Endothelial cell (in vitro differentiated cells): ENCODE measurements at regions not wholly inside any gene's neighbourhood (a gene's known extent, or its start where the extent isn't known, plus 50 kb on each side); places are given as distances from the start of the nearest gene placed in this dataset.

Experiments
- DNase-seq: peaks from one replicate; pipeline ENCODE4 v3.0.0; 2021; ENCODE audit warnings: low spot score
- H3K27ac Mint-ChIP-seq: one replicate; pipeline ENCODE4 v1.8.0; 2021; ENCODE audit warnings: mixed read lengths, inconsistent platforms; ENCODE audit not compliant: unreplicated experiment
- H3K27me3 Mint-ChIP-seq: one replicate; pipeline ENCODE4 v1.8.0; 2021; ENCODE audit warnings: mild to moderate bottlenecking, moderate library complexity, mixed read lengths, inconsistent platforms; ENCODE audit not compliant: unreplicated experiment
- H3K36me3 Mint-ChIP-seq: one replicate; pipeline ENCODE4 v1.8.0; 2021; ENCODE audit warnings: mild to moderate bottlenecking, low read depth, mixed read lengths, inconsistent platforms; ENCODE audit not compliant: unreplicated experiment
- H3K4me1 Mint-ChIP-seq: one replicate; pipeline ENCODE4 v1.8.0; 2021; ENCODE audit warnings: mild to moderate bottlenecking, mixed read lengths, inconsistent platforms; ENCODE audit not compliant: unreplicated experiment
- H3K4me3 Mint-ChIP-seq: one replicate; pipeline ENCODE4 v1.8.0; 2021; ENCODE audit warnings: mild to moderate bottlenecking, mixed read lengths, inconsistent platforms; ENCODE audit not compliant: unreplicated experiment
- H3K9me3 Mint-ChIP-seq: one replicate; pipeline ENCODE4 v1.8.0; 2021; ENCODE audit warnings: mixed read lengths, inconsistent platforms; ENCODE audit not compliant: unreplicated experiment
- TF ChIP-seq, protein P1 (sequence below): fragments of 200-600 bp; sonication (generic); IDR thresholded peaks from one replicate; pipeline ENCODE4 v1.5.0; 2021; ENCODE audit warnings: antibody characterized with exemption; ENCODE audit not compliant: unreplicated experiment

DNA sequence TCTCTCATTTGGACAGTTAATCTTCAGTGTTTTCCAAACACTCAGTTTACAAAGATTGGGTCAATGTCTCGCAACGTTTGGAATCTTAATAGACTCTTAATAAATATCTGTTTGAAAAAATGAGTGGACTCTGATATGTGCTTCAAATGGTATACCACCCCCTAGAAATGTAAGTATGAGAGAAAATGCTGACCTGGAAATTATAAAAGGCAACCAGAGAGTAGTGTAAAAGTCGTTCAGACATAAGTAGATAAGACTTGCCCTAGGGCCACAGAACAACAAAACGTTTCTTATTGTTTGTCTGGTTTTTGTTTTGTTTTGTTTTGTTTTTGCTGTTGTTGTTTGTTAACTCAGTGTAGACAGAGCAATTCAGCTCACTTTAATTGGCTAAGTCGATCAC, 97.4 kb upstream of the SPTLC3 start:
- Mint-ChIP-seq H3K4me3 (no peak overlapping the region), H3K27ac (no peak overlapping the region), H3K4me1 (peaks cover 8% of the 10 kb centered on the region), H3K36me3 (no peaks in the 10 kb centered on the region), H3K9me3 (no peaks in the 10 kb centered on the region), H3K27me3 (peaks cover 2% of the 10 kb centered on the region)
- TF ChIP-seq, protein P1, sequence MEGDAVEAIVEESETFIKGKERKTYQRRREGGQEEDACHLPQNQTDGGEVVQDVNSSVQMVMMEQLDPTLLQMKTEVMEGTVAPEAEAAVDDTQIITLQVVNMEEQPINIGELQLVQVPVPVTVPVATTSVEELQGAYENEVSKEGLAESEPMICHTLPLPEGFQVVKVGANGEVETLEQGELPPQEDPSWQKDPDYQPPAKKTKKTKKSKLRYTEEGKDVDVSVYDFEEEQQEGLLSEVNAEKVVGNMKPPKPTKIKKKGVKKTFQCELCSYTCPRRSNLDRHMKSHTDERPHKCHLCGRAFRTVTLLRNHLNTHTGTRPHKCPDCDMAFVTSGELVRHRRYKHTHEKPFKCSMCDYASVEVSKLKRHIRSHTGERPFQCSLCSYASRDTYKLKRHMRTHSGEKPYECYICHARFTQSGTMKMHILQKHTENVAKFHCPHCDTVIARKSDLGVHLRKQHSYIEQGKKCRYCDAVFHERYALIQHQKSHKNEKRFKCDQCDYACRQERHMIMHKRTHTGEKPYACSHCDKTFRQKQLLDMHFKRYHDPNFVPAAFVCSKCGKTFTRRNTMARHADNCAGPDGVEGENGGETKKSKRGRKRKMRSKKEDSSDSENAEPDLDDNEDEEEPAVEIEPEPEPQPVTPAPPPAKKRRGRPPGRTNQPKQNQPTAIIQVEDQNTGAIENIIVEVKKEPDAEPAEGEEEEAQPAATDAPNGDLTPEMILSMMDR: no peak
- DNase-seq: no peak

DNA sequence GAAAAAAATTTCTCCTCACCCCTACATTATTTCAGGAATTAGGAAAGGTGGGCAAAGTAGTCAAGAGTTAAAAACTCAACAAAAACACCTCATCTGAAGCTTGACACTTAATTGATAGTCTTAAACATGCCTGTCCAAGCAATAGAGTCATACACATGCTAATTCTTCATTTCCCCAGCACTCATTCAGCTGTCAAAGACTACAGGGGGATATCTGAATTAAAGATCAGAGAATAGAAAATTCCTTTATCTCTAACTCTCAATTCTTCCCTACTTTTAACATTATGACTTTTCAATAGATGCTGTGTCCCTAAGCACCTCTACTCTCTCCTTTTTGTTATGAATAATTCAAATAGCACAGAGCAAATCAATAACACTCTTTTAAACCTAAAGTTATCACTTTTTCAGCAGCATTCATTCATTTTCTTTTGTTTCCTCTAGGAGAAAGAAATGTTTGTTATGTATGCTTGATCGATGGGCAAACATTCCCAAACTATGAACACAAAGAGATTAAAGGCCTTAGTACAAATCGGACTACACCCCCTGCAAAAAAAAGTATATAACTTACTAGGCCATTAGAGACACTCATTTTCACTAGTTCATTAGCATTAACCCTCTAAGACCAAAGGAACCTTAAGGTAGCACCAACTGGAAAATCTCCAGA, 94.9 kb upstream of the SPTLC3 start:
- H3K4me3 Mint-ChIP-seq: no peak overlapping the region
- H3K36me3 Mint-ChIP-seq: no peaks in the 10 kb centered on the region
- no peak overlapping the region for H3K27ac Mint-ChIP-seq
- DNase-seq: no peak
- H3K9me3 Mint-ChIP-seq: no peaks in the 10 kb centered on the region
- H3K27me3 Mint-ChIP-seq: peaks cover 2% of the 10 kb centered on the region
- H3K4me1 Mint-ChIP-seq: peaks cover 8% of the 10 kb centered on the region
- TF ChIP-seq, protein P1: no peak

DNA sequence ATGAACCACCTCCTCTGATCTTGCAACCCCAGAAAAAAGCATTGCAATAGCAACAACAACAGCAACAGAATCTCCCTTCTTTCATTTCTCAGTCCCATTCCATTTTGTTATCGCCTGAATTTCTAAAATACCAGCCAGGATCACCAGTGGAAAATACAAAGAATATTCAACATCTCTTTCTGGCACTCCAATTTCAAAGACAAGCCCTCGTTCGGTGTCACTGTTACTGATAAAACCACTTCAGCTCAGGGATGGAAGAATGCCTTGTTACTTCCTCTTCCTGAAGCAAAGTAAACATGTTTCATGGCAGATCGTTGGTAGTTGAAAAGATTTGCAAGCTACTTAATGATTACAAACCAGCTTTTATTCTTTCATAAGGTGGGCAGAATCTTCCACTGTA, 94.0 kb upstream of the SPTLC3 start:
- TF ChIP-seq, protein P1: no peak
- peak overlapping the region; percentile 6 for H3K27ac Mint-ChIP-seq
- peaks cover 8% of the 10 kb centered on the region for H3K4me1 Mint-ChIP-seq
- H3K36me3 Mint-ChIP-seq: no peaks in the 10 kb centered on the region
- H3K4me3 Mint-ChIP-seq: no peak overlapping the region
- H3K27me3 Mint-ChIP-seq: peaks cover 2% of the 10 kb centered on the region
- no peak for DNase-seq
- no peaks in the 10 kb centered on the region for H3K9me3 Mint-ChIP-seq

DNA sequence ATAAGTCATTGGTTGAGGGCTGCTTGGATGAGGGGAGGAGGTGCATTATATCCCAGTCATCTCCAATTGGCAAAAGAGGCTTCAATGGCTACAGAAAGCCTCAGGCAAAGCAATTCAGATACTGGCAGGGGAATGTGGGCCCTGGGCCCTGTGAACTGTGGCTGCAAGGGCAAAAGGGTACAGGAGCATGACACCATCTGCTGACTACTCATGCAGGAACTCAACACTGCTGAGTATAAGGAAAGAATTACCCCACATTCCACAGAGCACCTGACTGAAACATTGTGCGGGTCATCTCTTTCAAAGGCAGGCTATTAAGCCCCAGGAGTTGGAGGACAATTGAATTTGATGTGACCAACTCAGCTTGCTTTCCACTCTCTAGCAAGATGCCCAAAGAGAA, 92.1 kb upstream of the SPTLC3 start:
- H3K9me3 Mint-ChIP-seq: no peaks in the 10 kb centered on the region
- H3K36me3 Mint-ChIP-seq: no peaks in the 10 kb centered on the region
- TF ChIP-seq, protein P1: no peak
- no peak overlapping the region for H3K27ac Mint-ChIP-seq
- H3K4me1 Mint-ChIP-seq: peaks cover 8% of the 10 kb centered on the region
- DNase-seq: no peak
- H3K27me3 Mint-ChIP-seq: peaks cover under 1% of the 10 kb centered on the region
- no peak overlapping the region for H3K4me3 Mint-ChIP-seq

DNA sequence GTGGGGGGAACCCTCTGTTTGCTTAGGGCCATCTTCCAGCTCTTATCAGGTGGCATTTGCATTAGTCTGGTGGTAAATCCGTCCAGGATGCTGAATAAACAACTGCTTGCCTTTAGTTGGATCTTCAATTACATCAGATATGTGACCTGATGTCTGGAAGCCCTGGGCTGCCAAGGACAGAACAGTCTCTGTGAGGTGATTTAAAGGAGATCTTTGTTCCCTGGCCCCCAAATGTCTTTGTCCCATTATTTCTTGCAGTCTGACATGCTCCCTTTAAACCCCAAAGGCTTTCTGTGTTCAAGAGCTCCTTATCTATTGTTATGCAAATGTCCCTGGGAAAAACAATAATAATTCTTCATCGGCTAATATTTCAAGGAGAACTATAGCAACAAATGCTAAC, 84.6 kb upstream of the SPTLC3 start:
- Mint-ChIP-seq H3K4me1 (peaks cover 49% of the 10 kb centered on the region), H3K27me3 (peaks cover 2% of the 10 kb centered on the region), H3K36me3 (no peaks in the 10 kb centered on the region), H3K4me3 (no peak overlapping the region), H3K9me3 (no peaks in the 10 kb centered on the region), H3K27ac (no peak overlapping the region)
- TF ChIP-seq, protein P1: no peak
- no peak for DNase-seq
